ENCODE measurements at regions not wholly inside any gene's neighbourhood (a gene's known extent, or its start where the extent isn't known, plus 50 kb on each side); places are given as distances from the start of the nearest gene placed in this dataset.

GRCh38 chr5:82942083-82942881 lies 134.9 kb downstream of the TMEM167A start (continued):
- no peak for TF ChIP-seq SIX5 (IDR thresholded peaks at IDR 0.05; ENCODE audit: low read depth, low read length)

Measured in H1 (cell line).